ENCODE measurements at regions not wholly inside any gene's neighbourhood (a gene's known extent, or its start where the extent isn't known, plus 50 kb on each side); places are given as distances from the start of the nearest gene placed in this dataset.

DNA sequence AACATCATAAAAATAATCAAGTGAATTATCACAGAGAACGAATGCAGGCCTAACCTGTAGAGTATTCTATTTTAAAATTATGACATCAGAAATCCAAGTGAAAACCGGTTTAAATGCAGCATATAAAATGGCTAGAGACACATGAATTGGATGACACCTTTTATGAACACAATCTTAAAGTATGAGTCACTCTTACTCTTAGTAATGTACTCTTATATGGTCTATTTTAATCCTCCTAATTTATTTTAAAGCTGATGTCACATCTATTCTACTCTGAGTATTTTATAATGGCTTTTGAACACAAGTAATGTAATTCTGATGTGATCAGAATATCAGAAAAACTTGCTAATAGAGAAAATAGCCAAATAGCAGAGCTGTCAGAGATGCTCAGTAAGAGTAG is 161.4 kb upstream of the RADX start:
- TF ChIP-seq CTCF (IDR thresholded peaks at IDR 0.05) (no peak), POLR2A (IDR thresholded peaks at IDR 0.05) (no peak)
